LoVo (cell line): ENCODE measurements at regions not wholly inside any gene's neighbourhood (a gene's known extent, or its start where the extent isn't known, plus 50 kb on each side); places are given as distances from the start of the nearest gene placed in this dataset.
"Not testable (repeated sequence)": the region's sequence is repeated elsewhere in the genome, so short reads cannot be mapped to it uniquely, and the experiment has no call there.

ENCODE experiments used
- DNase-seq: peaks from one replicate; pipeline ENCODE4 v3.0.0-alpha.2; 2016; ENCODE audit warnings: low spot score

- DNase-seq, result not testable (repeated sequence)
Measured at GRCh38 chr16:5159537-5159936, 61.9 kb upstream of the EEF2KMT start.

GRCh38 chr16:5158494-5158893 is 60.9 kb upstream of the EEF2KMT start:
- no peak for DNase-seq

GRCh38 chr16:5156486-5156885 is 58.9 kb upstream of the EEF2KMT start:
- DNase-seq, result not testable (repeated sequence)

GRCh38 chr16:5154006-5154405 is 56.4 kb upstream of the EEF2KMT start:
- DNase-seq, result not testable (repeated sequence)

- not testable (repeated sequence) for DNase-seq
Measured at GRCh38 chr16:5151409-5151808, 53.8 kb upstream of the EEF2KMT start.
